BE2C (cell line): ENCODE measurements at regions not wholly inside any gene's neighbourhood (a gene's known extent, or its start where the extent isn't known, plus 50 kb on each side); places are given as distances from the start of the nearest gene placed in this dataset.
A peak's percentile ranks its signal among the peaks of the same experiment; 100 is the strongest.

Source experiments
- DNase-seq: peaks from one replicate; pipeline ENCODE4 v3.0.0-alpha.2; 2020
- H3K27me3 ChIP-seq: fragments of 250-450 bp; sonication (Bioruptor Pico); 2 replicates; pipeline ENCODE4 v1.5.1; 2020; ENCODE audit warnings: mild to moderate bottlenecking
- H3K36me3 ChIP-seq: fragments of 250-450 bp; sonication (Bioruptor Pico); 2 replicates; pipeline ENCODE4 v1.5.1; 2020; ENCODE audit warnings: mild to moderate bottlenecking
- H3K4me1 ChIP-seq: fragments of 250-450 bp; sonication (Bioruptor Pico); 2 replicates; pipeline ENCODE4 v1.5.1; 2020
- H3K4me3 ChIP-seq: 2 replicates; pipeline ENCODE4 v1.5.1; 2011; ENCODE audit warnings: low read depth, low read length
- H3K9me3 ChIP-seq: fragments of 250-450 bp; sonication (Bioruptor Pico); 2 replicates; pipeline ENCODE4 v1.5.1; 2020
- TF ChIP-seq, protein P1 (sequence below): IDR thresholded peaks from 2 replicates; pipeline ENCODE4 v1.5.1; 2012; ENCODE audit warnings: mild to moderate bottlenecking, low read depth, low read length

DNA sequence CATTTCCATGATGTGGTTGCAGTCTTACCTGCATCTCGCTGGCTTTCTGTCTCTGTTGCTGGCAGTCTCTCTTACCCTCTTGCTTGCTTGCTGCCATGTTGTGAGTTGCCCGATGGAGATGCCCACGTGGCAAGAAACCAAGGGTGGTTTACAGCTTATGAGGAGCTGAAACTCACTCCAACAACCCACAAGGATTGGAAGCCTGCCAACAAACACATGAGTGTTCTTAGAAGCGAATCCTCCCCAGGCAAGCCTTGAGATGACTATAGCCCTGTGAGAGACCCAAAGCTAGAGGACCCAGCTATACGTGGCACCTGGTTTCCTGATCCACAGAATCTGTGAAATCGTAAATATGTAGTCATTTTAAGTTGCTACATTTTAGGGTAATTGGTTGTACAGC lies 490.9 kb upstream of the ADAMTS9 start:
- DNase-seq = peak; percentile 22
- Histone ChIP-seq H3K9me3 (no peaks in the 10 kb centered on the region), H3K4me3 (no peak overlapping the region), H3K27me3 (no peaks in the 10 kb centered on the region), H3K4me1 (peaks cover 24% of the 10 kb centered on the region), H3K36me3 (no peaks in the 10 kb centered on the region)
- TF ChIP-seq, protein P1, sequence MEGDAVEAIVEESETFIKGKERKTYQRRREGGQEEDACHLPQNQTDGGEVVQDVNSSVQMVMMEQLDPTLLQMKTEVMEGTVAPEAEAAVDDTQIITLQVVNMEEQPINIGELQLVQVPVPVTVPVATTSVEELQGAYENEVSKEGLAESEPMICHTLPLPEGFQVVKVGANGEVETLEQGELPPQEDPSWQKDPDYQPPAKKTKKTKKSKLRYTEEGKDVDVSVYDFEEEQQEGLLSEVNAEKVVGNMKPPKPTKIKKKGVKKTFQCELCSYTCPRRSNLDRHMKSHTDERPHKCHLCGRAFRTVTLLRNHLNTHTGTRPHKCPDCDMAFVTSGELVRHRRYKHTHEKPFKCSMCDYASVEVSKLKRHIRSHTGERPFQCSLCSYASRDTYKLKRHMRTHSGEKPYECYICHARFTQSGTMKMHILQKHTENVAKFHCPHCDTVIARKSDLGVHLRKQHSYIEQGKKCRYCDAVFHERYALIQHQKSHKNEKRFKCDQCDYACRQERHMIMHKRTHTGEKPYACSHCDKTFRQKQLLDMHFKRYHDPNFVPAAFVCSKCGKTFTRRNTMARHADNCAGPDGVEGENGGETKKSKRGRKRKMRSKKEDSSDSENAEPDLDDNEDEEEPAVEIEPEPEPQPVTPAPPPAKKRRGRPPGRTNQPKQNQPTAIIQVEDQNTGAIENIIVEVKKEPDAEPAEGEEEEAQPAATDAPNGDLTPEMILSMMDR = no peak

- Histone ChIP-seq H3K9me3 (no peaks in the 10 kb centered on the region), H3K36me3 (no peaks in the 10 kb centered on the region), H3K4me3 (no peak overlapping the region), H3K27me3 (no peaks in the 10 kb centered on the region), H3K4me1 (peaks cover 24% of the 10 kb centered on the region)
- DNase-seq = no peak
- TF ChIP-seq, protein P1 = no peak
These were observed 490.2 kb upstream of the ADAMTS9 start for GRCh38 chr3:65177960-65178376.

GRCh38 chr3:65174713-65175112 lies 486.9 kb upstream of the ADAMTS9 start:
- TF ChIP-seq, protein P1 = no peak
- Histone ChIP-seq H3K9me3 (no peaks in the 10 kb centered on the region), H3K36me3 (no peaks in the 10 kb centered on the region), H3K4me1 (peaks cover 19% of the 10 kb centered on the region), H3K27me3 (no peaks in the 10 kb centered on the region), H3K4me3 (no peak overlapping the region)
- peak; percentile 68 for DNase-seq

- Histone ChIP-seq H3K27me3 (no peaks in the 10 kb centered on the region), H3K4me3 (no peak overlapping the region), H3K4me1 (peaks cover 19% of the 10 kb centered on the region), H3K36me3 (no peaks in the 10 kb centered on the region), H3K9me3 (no peaks in the 10 kb centered on the region)
- TF ChIP-seq, protein P1 = no peak
- no peak for DNase-seq
These were observed 486.0 kb upstream of the ADAMTS9 start for GRCh38 chr3:65173841-65174240.

- no peak overlapping the region for H3K4me3 ChIP-seq
- no peaks in the 10 kb centered on the region for H3K36me3 ChIP-seq
- H3K9me3 ChIP-seq = no peaks in the 10 kb centered on the region
- TF ChIP-seq, protein P1 = no peak
- no peaks in the 10 kb centered on the region for H3K27me3 ChIP-seq
- no peak for DNase-seq
- H3K4me1 ChIP-seq = peaks cover 9% of the 10 kb centered on the region; the same call in 1 of the 2 replicates
These were observed 484.4 kb upstream of the ADAMTS9 start for GRCh38 chr3:65172209-65172608.

DNA sequence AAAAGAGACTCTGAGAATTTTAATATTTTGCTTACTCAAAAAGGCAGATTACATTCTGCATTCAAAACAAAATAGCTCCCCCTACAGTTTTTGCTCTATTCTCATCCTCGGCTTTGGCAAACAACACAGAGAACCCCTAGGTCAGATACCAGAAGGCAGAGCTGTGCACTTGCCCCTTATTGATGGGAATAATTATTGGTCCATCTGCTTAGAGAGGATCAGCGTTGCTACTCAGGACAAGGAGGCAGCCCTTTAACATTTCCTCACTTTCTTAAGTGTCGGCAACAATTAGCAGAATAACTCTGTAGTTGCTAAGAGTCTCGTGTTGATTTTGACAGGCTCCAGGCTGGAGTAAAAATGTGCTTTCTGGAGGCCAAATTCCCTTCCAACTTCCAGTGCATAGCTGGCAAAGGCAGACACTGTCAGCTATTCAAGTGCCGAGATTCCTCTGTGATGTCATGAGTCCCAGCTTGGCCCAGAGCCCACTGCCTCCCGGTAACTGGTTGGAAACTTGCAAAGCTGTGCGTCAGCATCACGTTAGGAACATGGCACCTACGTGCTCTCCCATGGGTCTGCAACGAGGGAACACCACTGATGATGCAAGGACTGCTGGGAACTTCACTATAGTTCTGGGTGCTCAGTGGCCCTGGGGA lies 482.7 kb upstream of the ADAMTS9 start:
- peaks cover 8% of the 10 kb centered on the region; the same call in 1 of the 2 replicates for H3K4me1 ChIP-seq
- TF ChIP-seq, protein P1 = peak; percentile 74
- peak; percentile 77 for DNase-seq

More for the DNA sequence above, 482.7 kb upstream of the ADAMTS9 start:
- Histone ChIP-seq H3K9me3 (no peaks in the 10 kb centered on the region), H3K4me3 (peak overlapping the region; percentile 19), H3K27me3 (no peaks in the 10 kb centered on the region), H3K36me3 (no peaks in the 10 kb centered on the region)
